GM11168 (cell line): ENCODE measurements at regions not wholly inside any gene's neighbourhood (a gene's known extent, or its start where the extent isn't known, plus 50 kb on each side); places are given as distances from the start of the nearest gene placed in this dataset.
"Not testable (repeated sequence)": the region's sequence is repeated elsewhere in the genome, so short reads cannot be mapped to it uniquely, and the experiment has no call there.

ENCODE experiments used
- in situ Hi-C: fragments of 300-500 bp; cut with MboI; formaldehyde crosslinking; loops from one replicate; pipeline ENCODE4 v1.12.0; 2022; ENCODE audit warnings: low sequenced_read_pairs; ENCODE audit not compliant: unreplicated experiment

DNA sequence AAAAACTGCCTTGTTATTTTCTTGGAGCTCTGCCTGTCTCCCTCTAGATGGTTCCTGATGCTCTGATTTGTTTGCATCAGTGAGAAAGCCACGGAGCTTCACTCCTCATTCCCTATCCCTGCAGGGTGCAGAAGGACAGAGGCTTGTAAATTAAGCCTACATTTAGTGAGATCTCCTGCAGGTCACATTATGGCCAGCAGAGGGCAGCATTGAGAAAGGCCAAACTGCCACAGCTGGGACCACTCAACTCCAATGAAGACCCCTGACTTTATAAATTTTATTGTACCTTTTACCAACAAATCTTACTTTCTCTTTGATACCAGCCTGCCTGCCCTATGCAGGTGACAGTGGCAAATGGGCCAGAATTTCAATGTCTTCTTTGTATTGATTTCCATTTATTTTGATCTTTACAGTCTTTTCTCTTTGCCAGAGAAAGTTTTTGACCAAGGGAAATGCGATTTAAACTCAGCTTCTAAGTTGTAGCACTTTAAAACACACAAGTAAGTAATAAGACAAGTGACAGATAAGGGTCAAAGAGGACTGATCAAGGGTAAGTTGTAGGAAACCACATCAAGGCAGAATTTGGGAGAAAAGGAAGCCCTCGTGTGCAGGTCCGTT lies 1029.1 kb upstream of the KLHL29 start:
- in situ Hi-C loops = no loop called here

GRCh38 chr2:22359071-22359672 lies 1025.8 kb upstream of the KLHL29 start:
- in situ Hi-C loops = no loop called here

DNA sequence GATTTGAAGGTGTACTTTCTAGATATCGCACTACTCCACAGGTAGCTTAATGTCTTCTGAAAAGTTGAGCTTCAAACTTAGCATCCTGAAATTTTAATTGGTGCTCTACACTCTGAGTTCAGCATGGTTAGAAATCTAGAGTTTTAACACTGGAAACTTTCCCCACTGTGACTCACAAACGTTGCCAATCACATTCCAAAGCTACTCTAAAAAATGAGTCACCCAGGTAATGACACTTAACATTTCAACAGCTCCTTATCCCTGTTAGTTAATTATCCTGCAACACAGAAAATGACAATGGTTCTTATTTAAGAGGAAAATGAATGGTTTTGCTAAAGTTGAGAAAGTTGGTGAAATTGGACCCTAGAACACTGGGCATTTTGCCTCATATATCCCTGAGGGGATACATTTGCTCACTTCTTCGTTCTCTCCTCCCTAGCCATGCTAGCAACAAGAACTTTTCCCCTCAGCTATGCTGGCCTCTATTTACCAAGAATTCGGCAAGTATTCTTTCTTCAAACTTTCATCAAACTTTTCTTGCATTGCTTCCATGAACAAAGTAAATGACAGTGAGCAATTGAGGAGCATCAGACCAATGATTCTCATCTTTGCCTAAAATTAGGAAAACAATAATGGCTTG lies 1024.1 kb upstream of the KLHL29 start:
- in situ Hi-C loops = no loop called here

GRCh38 chr2:22361571-22361970 lies 1023.4 kb upstream of the KLHL29 start:
- in situ Hi-C loops = no loop called here

DNA sequence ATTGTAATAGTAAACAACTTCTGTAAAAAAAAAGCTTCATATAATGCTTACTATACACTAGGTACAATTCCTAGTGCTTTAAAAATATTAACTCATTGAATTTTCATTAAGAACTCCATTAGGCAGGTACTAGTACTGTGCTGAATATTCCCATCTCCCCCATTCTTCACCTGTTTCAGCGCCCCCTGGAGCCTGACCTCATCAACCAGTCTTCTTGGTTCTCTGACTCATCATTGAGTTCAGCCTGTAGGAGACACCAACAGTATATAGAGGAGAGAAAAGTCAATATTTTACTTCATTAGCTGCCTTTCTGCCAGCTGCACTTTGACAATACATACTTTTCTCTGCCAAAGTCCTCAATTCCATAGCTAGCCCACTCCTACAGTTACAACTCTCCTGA lies 1009.9 kb upstream of the KLHL29 start:
- in situ Hi-C loops = no loop called here

DNA sequence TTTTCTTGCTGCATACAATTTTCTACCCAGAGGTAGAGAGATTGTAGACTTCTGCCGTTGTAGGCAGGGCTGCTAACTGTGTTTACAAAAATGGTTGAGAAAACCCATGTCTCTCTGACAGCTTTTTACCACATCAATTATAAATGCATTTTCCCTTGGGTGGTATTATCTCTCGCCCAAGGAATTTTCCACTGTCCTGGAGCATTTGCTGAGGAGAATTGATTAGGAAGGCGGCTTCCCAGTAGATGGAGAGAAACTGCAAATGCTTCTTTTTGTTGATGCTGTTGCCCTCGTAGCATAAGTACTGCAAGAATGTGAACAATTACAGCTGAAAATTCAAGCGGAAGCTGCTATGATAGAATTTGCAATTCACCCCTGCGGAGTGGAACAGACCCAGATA lies 1007.7 kb upstream of the KLHL29 start:
- in situ Hi-C loops = no loop called here

GRCh38 chr2:22382479-22383169 lies 1002.4 kb upstream of the KLHL29 start:
- in situ Hi-C loops = no loop called here

GRCh38 chr2:22397847-22398246 lies 987.1 kb upstream of the KLHL29 start:
- in situ Hi-C loops = no loop called here

- in situ Hi-C loops = no loop called here
Measured at GRCh38 chr2:22403748-22404147, 981.2 kb upstream of the KLHL29 start.

DNA sequence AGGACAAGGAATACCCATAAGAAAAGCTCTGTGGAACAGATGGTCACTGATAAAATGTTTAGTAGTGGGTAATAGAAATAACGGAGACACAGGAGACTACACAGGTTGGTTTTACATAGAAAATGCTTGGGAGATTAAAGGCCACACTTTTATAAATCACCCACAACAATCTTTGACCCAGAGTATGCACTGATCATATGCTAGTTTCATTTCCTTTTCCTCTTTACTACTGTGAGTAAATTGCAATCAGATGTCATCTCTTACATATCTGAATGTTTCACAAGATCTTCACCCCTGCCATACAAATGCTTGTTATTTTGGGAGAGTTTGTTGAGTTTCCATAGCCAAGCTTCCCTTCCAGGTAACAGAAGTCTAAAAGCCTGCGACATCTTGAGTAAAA lies 978.4 kb upstream of the KLHL29 start:
- in situ Hi-C loops = no loop called here

DNA sequence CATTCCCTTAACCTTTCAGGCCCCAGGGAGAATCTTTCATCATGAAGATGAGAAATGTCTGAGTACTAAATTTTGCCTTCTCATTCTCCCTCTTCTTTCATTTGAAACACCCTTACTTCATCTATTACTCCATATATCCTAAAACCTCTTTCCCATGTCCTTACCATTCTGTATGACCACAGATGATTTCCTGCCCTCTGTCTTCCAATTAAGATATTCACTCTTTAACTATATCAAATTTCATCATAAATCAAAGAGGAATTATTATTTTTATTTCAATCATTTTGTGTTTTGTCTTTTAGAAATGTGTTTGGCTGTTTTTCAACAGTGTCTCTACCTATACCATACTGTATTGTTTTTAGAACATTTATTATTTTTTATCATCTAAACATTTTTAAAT lies 964.9 kb upstream of the KLHL29 start:
- in situ Hi-C loops = no loop called here

- in situ Hi-C loops = no loop called here
Measured at GRCh38 chr2:22442051-22442450, 942.9 kb upstream of the KLHL29 start.

DNA sequence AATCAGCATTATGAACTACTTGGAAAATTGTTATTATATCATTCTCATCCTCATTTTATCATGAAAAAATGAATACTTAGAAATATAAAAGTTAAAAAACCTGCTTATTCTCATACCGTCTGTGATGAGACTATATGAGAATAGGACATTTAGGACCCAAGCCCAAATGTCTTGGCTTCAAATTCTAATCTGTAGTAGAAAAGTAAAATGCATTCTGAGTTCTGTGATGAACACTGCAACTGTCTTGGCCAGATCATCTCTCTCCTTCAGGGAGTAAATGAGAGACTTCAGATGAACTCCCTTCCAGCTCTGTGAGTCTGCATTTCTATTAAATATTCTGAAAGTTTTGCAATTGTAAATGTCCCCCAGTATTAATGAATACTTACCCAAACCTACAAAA lies 940.7 kb upstream of the KLHL29 start:
- in situ Hi-C loops = no loop called here

DNA sequence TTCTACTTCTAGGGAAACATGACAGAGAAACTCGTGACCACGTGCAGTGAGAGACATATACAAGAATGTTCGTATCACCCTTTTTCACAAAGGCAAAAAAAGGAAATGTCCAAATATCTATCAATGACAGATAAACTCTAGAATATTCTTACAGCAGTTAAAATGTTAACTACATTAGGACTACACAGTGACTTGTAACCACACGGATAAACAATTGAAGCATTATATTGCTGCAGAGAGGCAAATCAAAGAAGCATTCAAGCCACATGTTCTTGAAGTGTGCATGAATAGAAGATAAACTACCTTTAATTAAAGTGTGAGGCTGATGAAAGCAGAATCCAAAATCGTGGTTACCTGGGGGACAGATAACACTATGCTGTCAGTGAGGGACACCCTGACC lies 935.3 kb upstream of the KLHL29 start:
- in situ Hi-C loops = no loop called here

- in situ Hi-C loops = no loop called here
Measured at GRCh38 chr2:22450831-22451230, 934.1 kb upstream of the KLHL29 start.

GRCh38 chr2:22454826-22455485 lies 930.0 kb upstream of the KLHL29 start:
- in situ Hi-C loops = no loop called here

- in situ Hi-C loops = no loop called here
Measured at GRCh38 chr2:22458440-22458839, 926.5 kb upstream of the KLHL29 start.

DNA sequence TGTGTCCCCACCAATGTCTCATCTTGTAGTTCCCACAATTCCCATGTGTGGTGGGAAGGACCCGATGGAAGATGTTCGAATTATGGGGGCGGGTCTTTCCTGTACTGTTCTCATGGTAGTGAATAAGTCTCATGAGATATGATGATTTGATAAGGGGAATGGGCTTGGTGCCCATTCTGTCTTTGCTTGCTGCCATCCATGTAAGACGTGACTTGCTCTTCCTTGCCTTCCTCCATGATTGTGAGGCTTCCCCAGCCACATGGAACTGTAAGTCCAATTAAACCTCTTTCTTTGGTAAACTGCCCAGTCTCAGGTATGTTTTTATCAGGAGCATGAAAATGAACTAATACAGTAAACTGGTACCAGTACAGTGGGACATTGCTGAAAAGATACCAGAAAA lies 909.9 kb upstream of the KLHL29 start:
- in situ Hi-C loops = not testable (repeated sequence)

GRCh38 chr2:22478329-22478728 lies 906.6 kb upstream of the KLHL29 start:
- in situ Hi-C loops = no loop called here

- in situ Hi-C loops = no loop called here
Measured at GRCh38 chr2:22481486-22482259, 903.3 kb upstream of the KLHL29 start.
